ENCODE measurements at regions not wholly inside any gene's neighbourhood (a gene's known extent, or its start where the extent isn't known, plus 50 kb on each side); places are given as distances from the start of the nearest gene placed in this dataset.

- Histone ChIP-seq H3K4me1 (no peaks in the 10 kb centered on the region), H3K4me3 (ENCODE audit: low read depth, low read length) (no peak overlapping the region), H3K9me3 (no peaks in the 10 kb centered on the region), H3K27me3 (replicated peaks; ENCODE audit: control insufficient read depth, insufficient read depth, low read length) (no peaks in the 10 kb centered on the region), H3K36me3 (ENCODE audit: control insufficient read depth, insufficient read depth, low read length) (no peaks in the 10 kb centered on the region)
- H3K27me3 Mint-ChIP-seq (ENCODE audit: insufficient read depth, unreplicated experiment), result no peaks in the 10 kb centered on the region
- ChIA-PET CTCF (interaction anchor here (0.7 kb wide), 1 partner anchor 140 kb away, joined by 4 read pairs; no protein-coding TSS in a partner anchor), POLR2A (no interaction called here)
- H3K27ac Mint-ChIP-seq (ENCODE audit: unreplicated experiment), result no peak overlapping the region
- intact Hi-C loops (cut with micrococcal nuclease; ENCODE audit: unreplicated experiment), result no loop called here
- no peak for DNase-seq
- no peak overlapping the region for H3K4me3 Mint-ChIP-seq (ENCODE audit: unreplicated experiment)
- BruUV-seq (replicated peaks), result no TSS peak
- no peaks in the 10 kb centered on the region for H3K4me1 Mint-ChIP-seq (ENCODE audit: low read depth, unreplicated experiment)
- H3K36me3 Mint-ChIP-seq (ENCODE audit: insufficient read depth, unreplicated experiment), result no peaks in the 10 kb centered on the region
- H3K9me3 Mint-ChIP-seq (ENCODE audit: unreplicated experiment), result no peaks in the 10 kb centered on the region
- no peak for TF ChIP-seq CTCF (IDR thresholded peaks at IDR 0.05; ENCODE audit: insufficient read depth in 1 of 2, low read depth in 1 of 2, low read length in 1 of 2, severe bottlenecking in 1 of 2, unreplicated experiment in 1 of 2)
Measured at GRCh38 chr11:28961726-28962125, 853.5 kb downstream of the METTL15 start.

- Mint-ChIP-seq H3K4me3 (ENCODE audit: unreplicated experiment) (no peak overlapping the region), H3K36me3 (ENCODE audit: insufficient read depth, unreplicated experiment) (no peaks in the 10 kb centered on the region), H3K9me3 (ENCODE audit: unreplicated experiment) (no peaks in the 10 kb centered on the region), H3K27ac (ENCODE audit: unreplicated experiment) (no peak overlapping the region), H3K4me1 (ENCODE audit: low read depth, unreplicated experiment) (no peaks in the 10 kb centered on the region), H3K27me3 (ENCODE audit: insufficient read depth, unreplicated experiment) (no peaks in the 10 kb centered on the region)
- BruUV-seq (replicated peaks), result no TSS peak
- POLR2A ChIA-PET, result no interaction called here
- H3K4me3 ChIP-seq (ENCODE audit: low read depth, low read length), result no peak overlapping the region
- no peak for DNase-seq
- no peaks in the 10 kb centered on the region for H3K36me3 ChIP-seq (ENCODE audit: control insufficient read depth, insufficient read depth, low read length)
- no peaks in the 10 kb centered on the region for H3K4me1 ChIP-seq
- no peaks in the 10 kb centered on the region for H3K27me3 ChIP-seq (replicated peaks; ENCODE audit: control insufficient read depth, insufficient read depth, low read length)
- no peak for TF ChIP-seq CTCF (IDR thresholded peaks at IDR 0.05; ENCODE audit: insufficient read depth in 1 of 2, low read depth in 1 of 2, low read length in 1 of 2, severe bottlenecking in 1 of 2, unreplicated experiment in 1 of 2)
- H3K9me3 ChIP-seq, result no peaks in the 10 kb centered on the region
- CTCF ChIA-PET, result no interaction called here
- intact Hi-C loops (cut with micrococcal nuclease; ENCODE audit: unreplicated experiment), result no loop called here
Measured at GRCh38 chr11:28956446-28956845, 848.3 kb downstream of the METTL15 start.

GRCh38 chr11:28951191-28951590 lies 843.0 kb downstream of the METTL15 start:
- BruUV-seq (replicated peaks), result no TSS peak
- H3K4me3 Mint-ChIP-seq (ENCODE audit: unreplicated experiment), result no peak overlapping the region
- no peak overlapping the region for H3K4me3 ChIP-seq (ENCODE audit: low read depth, low read length)
- no peaks in the 10 kb centered on the region for H3K27me3 Mint-ChIP-seq (ENCODE audit: insufficient read depth, unreplicated experiment)
- no peaks in the 10 kb centered on the region for H3K36me3 Mint-ChIP-seq (ENCODE audit: insufficient read depth, unreplicated experiment)
- H3K4me1 ChIP-seq, result no peaks in the 10 kb centered on the region
- H3K9me3 Mint-ChIP-seq (ENCODE audit: unreplicated experiment), result peaks cover 9% of the 10 kb centered on the region
- H3K4me1 Mint-ChIP-seq (ENCODE audit: low read depth, unreplicated experiment), result no peaks in the 10 kb centered on the region
- H3K9me3 ChIP-seq, result no peaks in the 10 kb centered on the region
- ChIA-PET CTCF (no interaction called here), POLR2A (no interaction called here)
- no peak overlapping the region for H3K27ac Mint-ChIP-seq (ENCODE audit: unreplicated experiment)
- no peak for TF ChIP-seq CTCF (IDR thresholded peaks at IDR 0.05; ENCODE audit: insufficient read depth in 1 of 2, low read depth in 1 of 2, low read length in 1 of 2, severe bottlenecking in 1 of 2, unreplicated experiment in 1 of 2)
- H3K36me3 ChIP-seq (ENCODE audit: control insufficient read depth, insufficient read depth, low read length), result no peaks in the 10 kb centered on the region
- H3K27me3 ChIP-seq (replicated peaks; ENCODE audit: control insufficient read depth, insufficient read depth, low read length), result no peaks in the 10 kb centered on the region
- no peak for DNase-seq
- intact Hi-C loops (cut with micrococcal nuclease; ENCODE audit: unreplicated experiment), result no loop called here

Data from Caco-2 (cell line).